GM12892 (cell line): ENCODE measurements at regions not wholly inside any gene's neighbourhood (a gene's known extent, or its start where the extent isn't known, plus 50 kb on each side); places are given as distances from the start of the nearest gene placed in this dataset.

Experiments
- POLR2A ChIP-seq: IDR thresholded peaks from 2 replicates; pipeline ENCODE4 v1.6.1; 2011; ENCODE audit warnings: low read depth, low read length, control low read depth
- POLR2AphosphoS5 ChIP-seq: IDR thresholded peaks from 2 replicates; pipeline ENCODE4 v1.6.1; 2011; ENCODE audit warnings: low read depth, low read length, control low read depth
- TAF1 ChIP-seq: IDR thresholded peaks from 2 replicates; pipeline ENCODE4 v1.6.1; 2011; ENCODE audit warnings: low read depth, mild to moderate bottlenecking, control low read depth, low read length, borderline replicate concordance

DNA sequence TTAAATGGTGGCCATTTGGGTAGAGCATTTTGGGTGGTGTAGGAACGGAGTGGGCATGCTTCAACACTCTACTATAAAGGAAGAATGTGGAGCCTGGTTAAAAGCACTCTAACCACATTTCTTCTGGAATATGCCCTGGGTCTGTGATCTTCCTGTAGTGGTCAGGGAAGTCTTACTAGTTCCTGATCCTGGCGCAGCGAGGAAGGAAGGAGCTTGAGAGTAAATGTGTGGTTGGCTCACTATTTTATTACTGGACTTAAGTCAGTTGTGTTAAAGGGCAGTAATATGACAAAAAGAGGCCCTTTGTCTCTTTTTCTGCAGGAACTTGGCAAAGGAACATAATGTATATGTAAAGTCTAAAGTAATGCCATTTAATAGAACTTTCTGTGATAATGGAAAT lies 197.6 kb upstream of the ZPLD1 start:
- TF ChIP-seq POLR2A (no peak), POLR2AphosphoS5 (no peak), TAF1 (no peak)
